HG02610 (cell line): ENCODE measurements at regions not wholly inside any gene's neighbourhood (a gene's known extent, or its start where the extent isn't known, plus 50 kb on each side); places are given as distances from the start of the nearest gene placed in this dataset.
A peak's percentile ranks its signal among the peaks of the same experiment; 100 is the strongest.
"Not testable (repeated sequence)": the region's sequence is repeated elsewhere in the genome, so short reads cannot be mapped to it uniquely, and the experiment has no call there.

Source experiments
- ATAC-seq: cut with Tn5 transposase; IDR thresholded peaks from one replicate; pipeline ENCODE4 v1.9.1; 2021; ENCODE audit warnings: mild to moderate bottlenecking, moderate library complexity; ENCODE audit not compliant: unreplicated experiment

GRCh38 chr10:37733822-37734221 is 123.6 kb downstream of the ZNF248 start:
- peak; percentile 63 for ATAC-seq

- no peak for ATAC-seq
Measured at GRCh38 chr10:37732685-37733084, 124.7 kb downstream of the ZNF248 start.

- no peak for ATAC-seq
Measured at GRCh38 chr10:37728830-37729229, 128.6 kb downstream of the ZNF248 start.

- ATAC-seq = no peak
Measured at GRCh38 chr10:37727491-37728352, 129.7 kb downstream of the ZNF248 start.

GRCh38 chr10:37721100-37721499 is 136.3 kb downstream of the ZNF248 start:
- ATAC-seq = no peak

GRCh38 chr10:37718060-37718459 is 139.3 kb downstream of the ZNF248 start:
- ATAC-seq = not testable (repeated sequence)

GRCh38 chr10:37713642-37714041 is 143.8 kb downstream of the ZNF248 start:
- no peak for ATAC-seq

- ATAC-seq = no peak
Measured at GRCh38 chr10:37713132-37713501, 144.3 kb downstream of the ZNF248 start.

GRCh38 chr10:37712489-37713131 is 144.8 kb downstream of the ZNF248 start:
- ATAC-seq = no peak

- no peak for ATAC-seq
Measured at GRCh38 chr10:37711617-37712488, 145.6 kb downstream of the ZNF248 start.

- no peak for ATAC-seq
Measured at GRCh38 chr10:37710831-37711616, 146.4 kb downstream of the ZNF248 start.

GRCh38 chr10:37707829-37708578 is 149.4 kb downstream of the ZNF248 start:
- no peak for ATAC-seq

GRCh38 chr10:37704566-37704965 is 152.8 kb downstream of the ZNF248 start:
- ATAC-seq = no peak

- no peak for ATAC-seq
Measured at GRCh38 chr10:37703833-37704382, 153.5 kb downstream of the ZNF248 start.

GRCh38 chr10:37703114-37703513 is 154.3 kb downstream of the ZNF248 start:
- ATAC-seq = no peak

GRCh38 chr10:37701781-37702493 is 155.5 kb downstream of the ZNF248 start:
- no peak for ATAC-seq

GRCh38 chr10:37700886-37701780 is 156.3 kb downstream of the ZNF248 start:
- ATAC-seq = no peak

- no peak for ATAC-seq
Measured at GRCh38 chr10:37687581-37687980, 169.8 kb downstream of the ZNF248 start.
